ENCODE measurements at regions not wholly inside any gene's neighbourhood (a gene's known extent, or its start where the extent isn't known, plus 50 kb on each side); places are given as distances from the start of the nearest gene placed in this dataset.

GRCh38 chr9:90022474-90022873 lies 417.7 kb downstream of the GADD45G start:
- Histone ChIP-seq H3K27me3 (ENCODE audit: control insufficient read depth, insufficient read depth, low read length) (no peaks in the 10 kb centered on the region), H3K36me3 (replicated peaks; ENCODE audit: control insufficient read depth, insufficient read depth, low read length) (no peaks in the 10 kb centered on the region), H3K4me3 (ENCODE audit: insufficient read depth, low read depth, low read length) (no peak overlapping the region)
- DNase-seq, result no peak

- DNase-seq, result no peak
- H3K27me3 ChIP-seq (ENCODE audit: control insufficient read depth, insufficient read depth, low read length), result no peaks in the 10 kb centered on the region
- H3K4me3 ChIP-seq (ENCODE audit: insufficient read depth, low read depth, low read length), result no peak overlapping the region
- H3K36me3 ChIP-seq (replicated peaks; ENCODE audit: control insufficient read depth, insufficient read depth, low read length), result no peaks in the 10 kb centered on the region
These were observed 419.0 kb downstream of the GADD45G start for GRCh38 chr9:90023861-90024260.

GRCh38 chr9:90024409-90024808 lies 419.6 kb downstream of the GADD45G start:
- DNase-seq, result no peak
- H3K36me3 ChIP-seq (replicated peaks; ENCODE audit: control insufficient read depth, insufficient read depth, low read length), result no peaks in the 10 kb centered on the region
- no peak overlapping the region for H3K4me3 ChIP-seq (ENCODE audit: insufficient read depth, low read depth, low read length)
- no peaks in the 10 kb centered on the region for H3K27me3 ChIP-seq (ENCODE audit: control insufficient read depth, insufficient read depth, low read length)

GRCh38 chr9:90024823-90025222 lies 420.0 kb downstream of the GADD45G start:
- H3K4me3 ChIP-seq (ENCODE audit: insufficient read depth, low read depth, low read length), result no peak overlapping the region
- no peak for DNase-seq
- no peaks in the 10 kb centered on the region for H3K36me3 ChIP-seq (replicated peaks; ENCODE audit: control insufficient read depth, insufficient read depth, low read length)
- no peaks in the 10 kb centered on the region for H3K27me3 ChIP-seq (ENCODE audit: control insufficient read depth, insufficient read depth, low read length)

- H3K4me3 ChIP-seq (ENCODE audit: insufficient read depth, low read depth, low read length), result no peak overlapping the region
- peak; percentile 27 for DNase-seq
- no peaks in the 10 kb centered on the region for H3K27me3 ChIP-seq (ENCODE audit: control insufficient read depth, insufficient read depth, low read length)
- no peaks in the 10 kb centered on the region for H3K36me3 ChIP-seq (replicated peaks; ENCODE audit: control insufficient read depth, insufficient read depth, low read length)
These were observed 421.0 kb downstream of the GADD45G start for GRCh38 chr9:90025816-90026215.

GRCh38 chr9:90027296-90027790 lies 422.5 kb downstream of the GADD45G start:
- no peaks in the 10 kb centered on the region for H3K27me3 ChIP-seq (ENCODE audit: control insufficient read depth, insufficient read depth, low read length)
- DNase-seq, result no peak

GRCh38 chr9:90029386-90029785 lies 424.6 kb downstream of the GADD45G start:
- Histone ChIP-seq H3K27me3 (ENCODE audit: control insufficient read depth, insufficient read depth, low read length) (no peaks in the 10 kb centered on the region), H3K4me3 (ENCODE audit: insufficient read depth, low read depth, low read length) (no peak overlapping the region), H3K36me3 (replicated peaks; ENCODE audit: control insufficient read depth, insufficient read depth, low read length) (no peaks in the 10 kb centered on the region)
- DNase-seq, result no peak

More at GRCh38 chr9:90027296-90027790, 422.5 kb downstream of the GADD45G start:
- H3K4me3 ChIP-seq (ENCODE audit: insufficient read depth, low read depth, low read length), result no peak overlapping the region
- H3K36me3 ChIP-seq (replicated peaks; ENCODE audit: control insufficient read depth, insufficient read depth, low read length), result no peaks in the 10 kb centered on the region

GRCh38 chr9:90029996-90030395 lies 425.2 kb downstream of the GADD45G start:
- no peak for DNase-seq
- H3K36me3 ChIP-seq (replicated peaks; ENCODE audit: control insufficient read depth, insufficient read depth, low read length), result no peaks in the 10 kb centered on the region
- no peak overlapping the region for H3K4me3 ChIP-seq (ENCODE audit: insufficient read depth, low read depth, low read length)
- no peaks in the 10 kb centered on the region for H3K27me3 ChIP-seq (ENCODE audit: control insufficient read depth, insufficient read depth, low read length)

GRCh38 chr9:90032296-90033027 lies 427.6 kb downstream of the GADD45G start:
- H3K27me3 ChIP-seq (ENCODE audit: control insufficient read depth, insufficient read depth, low read length), result no peaks in the 10 kb centered on the region
- H3K4me3 ChIP-seq (ENCODE audit: insufficient read depth, low read depth, low read length), result no peak overlapping the region
- no peak for DNase-seq
- H3K36me3 ChIP-seq (replicated peaks; ENCODE audit: control insufficient read depth, insufficient read depth, low read length), result no peaks in the 10 kb centered on the region

- H3K36me3 ChIP-seq (replicated peaks; ENCODE audit: control insufficient read depth, insufficient read depth, low read length), result no peaks in the 10 kb centered on the region
- H3K27me3 ChIP-seq (ENCODE audit: control insufficient read depth, insufficient read depth, low read length), result no peaks in the 10 kb centered on the region
- DNase-seq, result no peak
- H3K4me3 ChIP-seq (ENCODE audit: insufficient read depth, low read depth, low read length), result no peak overlapping the region
These were observed 428.3 kb downstream of the GADD45G start for GRCh38 chr9:90033028-90033650.

- Histone ChIP-seq H3K4me3 (ENCODE audit: insufficient read depth, low read depth, low read length) (no peak overlapping the region), H3K27me3 (ENCODE audit: control insufficient read depth, insufficient read depth, low read length) (no peaks in the 10 kb centered on the region), H3K36me3 (replicated peaks; ENCODE audit: control insufficient read depth, insufficient read depth, low read length) (no peaks in the 10 kb centered on the region)
- no peak for DNase-seq
These were observed 429.3 kb downstream of the GADD45G start for GRCh38 chr9:90034071-90034470.

GRCh38 chr9:90035471-90035870 lies 430.7 kb downstream of the GADD45G start:
- Histone ChIP-seq H3K4me3 (ENCODE audit: insufficient read depth, low read depth, low read length) (no peak overlapping the region), H3K36me3 (replicated peaks; ENCODE audit: control insufficient read depth, insufficient read depth, low read length) (no peaks in the 10 kb centered on the region), H3K27me3 (ENCODE audit: control insufficient read depth, insufficient read depth, low read length) (no peaks in the 10 kb centered on the region)
- no peak for DNase-seq

- Histone ChIP-seq H3K36me3 (replicated peaks; ENCODE audit: control insufficient read depth, insufficient read depth, low read length) (no peaks in the 10 kb centered on the region), H3K4me3 (ENCODE audit: insufficient read depth, low read depth, low read length) (no peak overlapping the region), H3K27me3 (ENCODE audit: control insufficient read depth, insufficient read depth, low read length) (no peaks in the 10 kb centered on the region)
- DNase-seq, result peak; percentile 36
These were observed 432.5 kb downstream of the GADD45G start for GRCh38 chr9:90037146-90037797.

GRCh38 chr9:90038763-90039162 lies 434.0 kb downstream of the GADD45G start:
- H3K27me3 ChIP-seq (ENCODE audit: control insufficient read depth, insufficient read depth, low read length), result no peaks in the 10 kb centered on the region
- no peaks in the 10 kb centered on the region for H3K36me3 ChIP-seq (replicated peaks; ENCODE audit: control insufficient read depth, insufficient read depth, low read length)
- DNase-seq, result no peak
- H3K4me3 ChIP-seq (ENCODE audit: insufficient read depth, low read depth, low read length), result no peak overlapping the region

GRCh38 chr9:90044263-90044662 lies 439.5 kb downstream of the GADD45G start:
- Histone ChIP-seq H3K4me3 (ENCODE audit: insufficient read depth, low read depth, low read length) (no peak overlapping the region), H3K27me3 (ENCODE audit: control insufficient read depth, insufficient read depth, low read length) (no peaks in the 10 kb centered on the region), H3K36me3 (replicated peaks; ENCODE audit: control insufficient read depth, insufficient read depth, low read length) (no peaks in the 10 kb centered on the region)
- no peak for DNase-seq
